Lung (tissue), 11 donors: ENCODE measurements at regions not wholly inside any gene's neighbourhood (a gene's known extent, or its start where the extent isn't known, plus 50 kb on each side); places are given as distances from the start of the nearest gene placed in this dataset.

Experiments used
- ATAC-seq: fragments of 200-7000 bp; cut with Tn5 transposase; one replicate; pipeline ENCODE4 v1.9.1; 2020; ENCODE audit warnings: moderate number of reproducible peaks; ENCODE audit not compliant: insufficient read depth, low FRiP score
- DNase-seq, 3 donors: peaks; one replicate each; pipeline ENCODE4 v3.0.0-alpha.2; 2013 to 2017
- H3K27ac ChIP-seq, 2 donors: one replicate each; pipeline ENCODE4 v1.5.1; 2013; ENCODE audit warnings: mild to moderate bottlenecking in 2 of 2, moderate library complexity in 2 of 2, control low read depth in 1 of 2, inconsistent platforms in 1 of 2, low read depth in 1 of 2, low read length in 1 of 2
- H3K27me3 ChIP-seq, 3 donors: one replicate each; pipeline ENCODE4 v1.5.1; 2013; ENCODE audit warnings: low read length in 2 of 3; ENCODE audit not compliant: control insufficient read depth in 3 of 3, insufficient read depth in 3 of 3
- H3K36me3 ChIP-seq, 4 donors: one replicate each; pipeline ENCODE4 v1.5.1; 2013; ENCODE audit warnings: low read length in 4 of 4, mild to moderate bottlenecking in 1 of 4, moderate library complexity in 1 of 4; ENCODE audit not compliant: control insufficient read depth in 4 of 4, insufficient read depth in 4 of 4
- H3K4me1 ChIP-seq, 5 donors: one replicate each; pipeline ENCODE4 v1.5.1; 2013; ENCODE audit warnings: low read length in 5 of 5, mild to moderate bottlenecking in 2 of 5, moderate library complexity in 1 of 5; ENCODE audit not compliant: control insufficient read depth in 5 of 5, insufficient read depth in 5 of 5
- H3K4me3 ChIP-seq: one replicate; pipeline ENCODE4 v1.5.1; 2013; ENCODE audit warnings: mild to moderate bottlenecking, control low read depth, moderate library complexity
- H3K9ac ChIP-seq, 2 donors: one replicate each; pipeline ENCODE4 v1.5.1; 2013; ENCODE audit warnings: low read length in 2 of 2, control low read depth in 1 of 2; ENCODE audit not compliant: insufficient read depth in 1 of 2
- H3K9me3 ChIP-seq, 4 donors: one replicate each; pipeline ENCODE4 v1.5.1; 2013; ENCODE audit warnings: low read length in 3 of 4, mild to moderate bottlenecking in 1 of 4, moderate library complexity in 1 of 4; ENCODE audit not compliant: control insufficient read depth in 4 of 4, insufficient read depth in 3 of 4
- whole genome bisulfite sequencing, 2 donors: extraction: QIAGEN DNeasy Blood & Tissue Kit; methylation state at CpG; one replicate each; pipeline ENCODE4 v1.1.7; 2013; 5-methylcytosine and 5-hydroxymethylcytosine counted together
- TF ChIP-seq, protein P1 (sequence below): IDR thresholded peaks from 2 replicates; pipeline ENCODE4 v1.5.1; 2012; ENCODE audit warnings: mild to moderate bottlenecking; ENCODE audit errors: control extremely low read depth, extremely low read depth
- donor health status: control.
- donor health status: control.
- donor health status: Bipolar disorder and iron deficiency.
- donor health status: healthy.
- donor health status: DM: yes; HTN: yes; CAD: no.

DNA sequence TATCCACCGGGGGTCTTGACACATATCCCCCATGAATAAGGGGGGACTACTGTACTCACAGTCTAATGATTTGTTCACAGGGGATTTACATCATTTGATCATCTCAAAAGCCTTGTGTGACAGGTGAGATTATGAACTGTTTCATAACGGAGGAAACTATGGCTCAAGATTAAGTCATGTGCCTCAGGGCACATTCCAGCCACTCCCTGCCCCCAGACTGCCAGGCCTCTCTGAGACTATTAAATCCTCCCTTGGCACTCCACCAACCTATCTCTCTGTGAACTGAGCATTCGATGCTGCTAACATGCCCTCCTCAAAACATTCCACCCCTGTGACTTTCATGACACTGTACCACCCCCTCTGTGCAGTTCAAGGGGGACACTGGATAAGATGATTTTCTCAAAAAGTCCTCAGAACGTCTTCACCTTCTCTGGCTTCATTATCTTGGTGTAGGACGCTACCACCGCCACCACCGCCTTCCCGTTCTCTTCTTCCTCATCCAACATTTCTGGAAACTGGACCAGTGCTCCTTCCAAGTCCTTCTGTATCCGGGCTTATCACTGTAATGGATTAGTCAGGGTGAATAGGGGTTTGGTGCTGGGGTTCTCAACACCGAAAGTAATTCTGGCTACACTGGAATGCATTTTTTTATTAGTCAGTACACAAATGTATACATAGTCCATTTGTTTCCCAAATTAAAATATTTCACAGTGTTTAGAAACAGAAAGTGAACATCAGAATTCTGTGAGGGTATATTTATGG lies 169.6 kb downstream of the KCNS3 start:
- TF ChIP-seq, protein P1, sequence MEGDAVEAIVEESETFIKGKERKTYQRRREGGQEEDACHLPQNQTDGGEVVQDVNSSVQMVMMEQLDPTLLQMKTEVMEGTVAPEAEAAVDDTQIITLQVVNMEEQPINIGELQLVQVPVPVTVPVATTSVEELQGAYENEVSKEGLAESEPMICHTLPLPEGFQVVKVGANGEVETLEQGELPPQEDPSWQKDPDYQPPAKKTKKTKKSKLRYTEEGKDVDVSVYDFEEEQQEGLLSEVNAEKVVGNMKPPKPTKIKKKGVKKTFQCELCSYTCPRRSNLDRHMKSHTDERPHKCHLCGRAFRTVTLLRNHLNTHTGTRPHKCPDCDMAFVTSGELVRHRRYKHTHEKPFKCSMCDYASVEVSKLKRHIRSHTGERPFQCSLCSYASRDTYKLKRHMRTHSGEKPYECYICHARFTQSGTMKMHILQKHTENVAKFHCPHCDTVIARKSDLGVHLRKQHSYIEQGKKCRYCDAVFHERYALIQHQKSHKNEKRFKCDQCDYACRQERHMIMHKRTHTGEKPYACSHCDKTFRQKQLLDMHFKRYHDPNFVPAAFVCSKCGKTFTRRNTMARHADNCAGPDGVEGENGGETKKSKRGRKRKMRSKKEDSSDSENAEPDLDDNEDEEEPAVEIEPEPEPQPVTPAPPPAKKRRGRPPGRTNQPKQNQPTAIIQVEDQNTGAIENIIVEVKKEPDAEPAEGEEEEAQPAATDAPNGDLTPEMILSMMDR: no peak
- DNase-seq: peak in 1 of 3 donors; percentile 32
- no peaks in the 10 kb centered on the region for H3K27me3 ChIP-seq
- H3K36me3 ChIP-seq: no peaks in the 10 kb centered on the region
- H3K27ac ChIP-seq: no peak overlapping the region
- peaks cover 0 to 6% (median 0%) of the 10 kb centered on the region in 5 donors for H3K4me1 ChIP-seq
- 72 to 78% methylated on average over 10 of the region's 10 CpGs for WGBS, 2 donors
- no peak for ATAC-seq
- no peaks in the 10 kb centered on the region for H3K9me3 ChIP-seq
- no peak overlapping the region for H3K4me3 ChIP-seq
- no peak overlapping the region for H3K9ac ChIP-seq

DNA sequence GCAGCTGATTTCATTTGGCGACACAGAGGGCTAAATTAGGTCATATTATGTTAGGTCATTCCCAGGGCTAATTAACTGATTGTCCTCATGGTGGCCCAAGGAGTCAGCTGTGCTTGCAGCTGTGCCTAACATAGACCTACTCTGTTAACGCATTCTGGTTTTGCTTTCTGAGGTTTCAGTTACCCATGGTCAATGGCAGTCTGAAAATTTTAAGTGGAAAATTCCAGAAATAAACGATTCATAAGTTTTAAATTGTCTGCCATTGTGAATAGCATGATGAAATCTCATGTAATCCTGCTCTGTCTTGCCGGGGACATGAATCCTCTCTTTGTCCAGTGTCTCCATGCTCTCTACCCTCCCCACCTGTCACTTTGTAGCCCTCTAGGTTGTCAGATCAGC lies 168.7 kb downstream of the KCNS3 start:
- peaks cover 0 to 6% (median 0%) of the 10 kb centered on the region in 5 donors for H3K4me1 ChIP-seq
- H3K27me3 ChIP-seq: no peaks in the 10 kb centered on the region
- peak in 2 of 3 donors; percentile 51 to 53 for DNase-seq
- no peaks in the 10 kb centered on the region for H3K36me3 ChIP-seq
- no peak overlapping the region for H3K9ac ChIP-seq
- no peak overlapping the region for H3K27ac ChIP-seq
- no peak overlapping the region for H3K4me3 ChIP-seq
- no peak for ATAC-seq
- WGBS, 2 donors: 78 to 83% methylated on average over 4 of the region's 4 CpGs
- TF ChIP-seq, protein P1: no peak
- no peaks in the 10 kb centered on the region for H3K9me3 ChIP-seq

DNA sequence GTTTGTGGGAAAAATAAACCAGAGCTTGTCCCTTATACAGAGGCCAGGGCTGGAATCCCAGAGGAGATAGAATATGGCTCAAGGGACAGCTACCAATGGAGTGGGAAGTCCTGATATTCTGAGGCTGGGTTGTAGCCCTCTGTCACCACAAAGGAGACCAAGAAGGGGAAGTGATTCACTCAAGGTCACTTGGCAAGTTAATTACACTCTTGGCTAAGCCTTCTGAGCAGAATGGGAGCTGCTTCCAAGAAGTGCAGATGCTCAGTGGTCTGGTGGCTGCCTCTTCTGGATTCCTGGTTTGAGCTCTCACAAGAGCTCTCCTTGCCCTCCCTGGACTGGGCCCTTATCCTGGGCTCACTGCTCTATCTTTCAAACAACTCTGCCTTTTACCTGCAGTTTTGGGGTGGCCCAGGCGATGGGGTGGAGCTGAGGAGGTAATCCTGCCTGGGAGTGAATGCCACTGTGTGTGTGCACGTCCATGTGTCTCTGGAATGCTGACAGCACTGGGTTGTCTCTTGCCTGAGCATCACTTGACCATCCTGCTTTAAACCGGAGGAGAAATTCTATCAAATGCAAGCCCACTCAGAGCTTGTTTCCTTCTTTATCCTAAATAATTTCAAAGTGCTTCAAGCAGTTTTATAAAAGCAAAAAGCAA lies 168.2 kb downstream of the KCNS3 start:
- H3K27me3 ChIP-seq: no peaks in the 10 kb centered on the region
- 67 to 75% methylated on average over 3 of the region's 3 CpGs for WGBS, 2 donors
- no peak overlapping the region for H3K9ac ChIP-seq
- TF ChIP-seq, protein P1: no peak
- no peak for ATAC-seq
- H3K4me3 ChIP-seq: no peak overlapping the region
- no peaks in the 10 kb centered on the region for H3K9me3 ChIP-seq
- DNase-seq: no peak
- no peaks in the 10 kb centered on the region for H3K36me3 ChIP-seq
- H3K4me1 ChIP-seq: peaks cover 0 to 6% (median 0%) of the 10 kb centered on the region in 5 donors
- peak overlapping the region in 1 of 2 donors; percentile 37 for H3K27ac ChIP-seq
